ENCODE measurements at regions not wholly inside any gene's neighbourhood (a gene's known extent, or its start where the extent isn't known, plus 50 kb on each side); places are given as distances from the start of the nearest gene placed in this dataset.

DNA sequence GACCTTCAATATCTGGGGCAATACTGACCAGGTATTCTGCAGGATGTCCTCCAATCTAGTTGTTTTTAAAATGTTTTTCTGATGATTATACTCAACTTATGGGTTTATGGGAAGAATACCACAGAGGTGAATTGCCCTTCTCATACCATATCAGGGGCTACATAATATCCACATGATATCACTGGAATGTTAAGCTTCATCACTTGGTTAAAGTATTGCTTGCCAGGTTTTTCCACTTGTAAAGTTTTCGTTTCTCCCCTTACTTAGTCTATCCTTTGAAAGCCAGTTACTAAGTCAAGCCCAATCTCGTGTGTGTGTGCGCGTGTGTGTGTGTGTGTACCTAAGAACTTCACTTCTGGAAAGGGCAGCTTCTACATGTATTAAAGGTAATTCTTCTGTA, 980.9 kb upstream of the FBXO33 start:
- 70% methylated on average over 4 of the region's 4 CpGs for WGBS
- no peak overlapping the region for H3K9ac ChIP-seq (ENCODE audit: low read depth in 1 of 2, low read length in 2 of 2)
- H3K4me3 ChIP-seq (ENCODE audit: low read depth in 1 of 3, low read length in 3 of 3) = no peak overlapping the region
- no peak for DNase-seq (ENCODE audit: low spot score)
- H3K36me3 ChIP-seq (ENCODE audit: control insufficient read depth in 4 of 4, insufficient read depth in 3 of 4, low read depth in 1 of 4, low read length in 3 of 4) = no peaks in the 10 kb centered on the region
- no peaks in the 10 kb centered on the region for H3K27me3 ChIP-seq (ENCODE audit: control insufficient read depth in 4 of 4, insufficient read depth in 4 of 4, low read length in 3 of 4)
- H3K9me3 ChIP-seq (ENCODE audit: control insufficient read depth in 4 of 4, low read length in 3 of 4) = peaks cover 0 to 3% (median 1%) of the 10 kb centered on the region in 4 donors
- no peaks in the 10 kb centered on the region for H3K4me1 ChIP-seq (ENCODE audit: control insufficient read depth in 4 of 4, insufficient read depth in 4 of 4, low read length in 3 of 4)
- no peak for TF ChIP-seq RXRA (IDR thresholded peaks at IDR 0.05)
- TF ChIP-seq NR2F2 (IDR thresholded peaks at IDR 0.05) = no peak
- TF ChIP-seq FOXA1 (IDR thresholded peaks at IDR 0.05) = no peak
- TF ChIP-seq HNF4A (conservative IDR thresholded peaks at IDR 0.05) = no peak
- TF ChIP-seq, protein P1, sequence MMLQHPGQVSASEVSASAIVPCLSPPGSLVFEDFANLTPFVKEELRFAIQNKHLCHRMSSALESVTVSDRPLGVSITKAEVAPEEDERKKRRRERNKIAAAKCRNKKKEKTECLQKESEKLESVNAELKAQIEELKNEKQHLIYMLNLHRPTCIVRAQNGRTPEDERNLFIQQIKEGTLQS (IDR thresholded peaks at IDR 0.05) = no peak
- no peak for TF ChIP-seq CTCF (IDR thresholded peaks at IDR 0.05; ENCODE audit: low read depth, low read length, missing input control)
- H3K27ac ChIP-seq (ENCODE audit: low read depth in 1 of 2, low read length in 2 of 2) = no peak overlapping the region

GRCh38 chr14:40410708-40411107, 978.5 kb upstream of the FBXO33 start:
- Histone ChIP-seq H3K4me3 (ENCODE audit: low read depth in 1 of 3, low read length in 3 of 3) (no peak overlapping the region), H3K9me3 (ENCODE audit: control insufficient read depth in 4 of 4, low read length in 3 of 4) (peaks cover 0 to 6% (median 2%) of the 10 kb centered on the region in 4 donors), H3K9ac (ENCODE audit: low read depth in 1 of 2, low read length in 2 of 2) (no peak overlapping the region), H3K4me1 (ENCODE audit: control insufficient read depth in 4 of 4, insufficient read depth in 4 of 4, low read length in 3 of 4) (no peaks in the 10 kb centered on the region), H3K27ac (ENCODE audit: low read depth in 1 of 2, low read length in 2 of 2) (no peak overlapping the region), H3K36me3 (ENCODE audit: control insufficient read depth in 4 of 4, insufficient read depth in 3 of 4, low read depth in 1 of 4, low read length in 3 of 4) (no peaks in the 10 kb centered on the region), H3K27me3 (ENCODE audit: control insufficient read depth in 4 of 4, insufficient read depth in 4 of 4, low read length in 3 of 4) (no peaks in the 10 kb centered on the region)
- no peak for DNase-seq (ENCODE audit: low spot score)
- no peak for TF ChIP-seq HNF4A (conservative IDR thresholded peaks at IDR 0.05)
- no peak for TF ChIP-seq SP1 (IDR thresholded peaks at IDR 0.05)
- no peak for TF ChIP-seq ZBTB33 (IDR thresholded peaks at IDR 0.05)

- H3K4me1 ChIP-seq (ENCODE audit: control insufficient read depth in 4 of 4, insufficient read depth in 4 of 4, low read length in 3 of 4) = no peaks in the 10 kb centered on the region
- no peak overlapping the region for H3K27ac ChIP-seq (ENCODE audit: low read depth in 1 of 2, low read length in 2 of 2)
- H3K4me3 ChIP-seq (ENCODE audit: low read depth in 1 of 3, low read length in 3 of 3) = no peak overlapping the region
- no peak overlapping the region for H3K9ac ChIP-seq (ENCODE audit: low read depth in 1 of 2, low read length in 2 of 2)
- no peaks in the 10 kb centered on the region for H3K27me3 ChIP-seq (ENCODE audit: control insufficient read depth in 4 of 4, insufficient read depth in 4 of 4, low read length in 3 of 4)
- DNase-seq (ENCODE audit: low spot score) = no peak
- no peaks in the 10 kb centered on the region for H3K36me3 ChIP-seq (ENCODE audit: control insufficient read depth in 4 of 4, insufficient read depth in 3 of 4, low read depth in 1 of 4, low read length in 3 of 4)
- peaks cover 0 to 3% (median 0%) of the 10 kb centered on the region in 4 donors for H3K9me3 ChIP-seq (ENCODE audit: control insufficient read depth in 4 of 4, low read length in 3 of 4)
- TF ChIP-seq ZBTB33 (IDR thresholded peaks at IDR 0.05) = no peak
- no peak for TF ChIP-seq MAX (IDR thresholded peaks at IDR 0.05)
- TF ChIP-seq CTCF (IDR thresholded peaks at IDR 0.05; ENCODE audit: low read depth, low read length, missing input control) = no peak
- TF ChIP-seq GABPA (IDR thresholded peaks at IDR 0.05 in 1 of 2, conservative IDR thresholded peaks at IDR 0.05 in 1 of 2) = no peak
- TF ChIP-seq FOXA1 (IDR thresholded peaks at IDR 0.05) = no peak
- TF ChIP-seq HNF4A (conservative IDR thresholded peaks at IDR 0.05) = no peak
- TF ChIP-seq YY1 (IDR thresholded peaks at IDR 0.05) = no peak
- no peak for TF ChIP-seq RAD21 (IDR thresholded peaks at IDR 0.05)
- TF ChIP-seq, protein P1 (IDR thresholded peaks at IDR 0.05) = no peak
- TF ChIP-seq NR2F2 (IDR thresholded peaks at IDR 0.05) = no peak
- no peak for TF ChIP-seq RXRA (IDR thresholded peaks at IDR 0.05)
- no peak for TF ChIP-seq EGR1 (IDR thresholded peaks at IDR 0.05; ENCODE audit: low read depth in 2 of 2)
- no peak for TF ChIP-seq TAF1 (conservative IDR thresholded peaks at IDR 0.05)
- TF ChIP-seq JUND (IDR thresholded peaks at IDR 0.05) = no peak
- no peak for TF ChIP-seq FOXA2 (IDR thresholded peaks at IDR 0.05)
- no peak for TF ChIP-seq SP1 (IDR thresholded peaks at IDR 0.05)
- TF ChIP-seq HNF4G (IDR thresholded peaks at IDR 0.05) = no peak
These were observed 970.7 kb upstream of the FBXO33 start for GRCh38 chr14:40402957-40403356.
